ENCODE measurements at regions not wholly inside any gene's neighbourhood (a gene's known extent, or its start where the extent isn't known, plus 50 kb on each side); places are given as distances from the start of the nearest gene placed in this dataset.
"Not testable (repeated sequence)": the region's sequence is repeated elsewhere in the genome, so short reads cannot be mapped to it uniquely, and the experiment has no call there.

DNA sequence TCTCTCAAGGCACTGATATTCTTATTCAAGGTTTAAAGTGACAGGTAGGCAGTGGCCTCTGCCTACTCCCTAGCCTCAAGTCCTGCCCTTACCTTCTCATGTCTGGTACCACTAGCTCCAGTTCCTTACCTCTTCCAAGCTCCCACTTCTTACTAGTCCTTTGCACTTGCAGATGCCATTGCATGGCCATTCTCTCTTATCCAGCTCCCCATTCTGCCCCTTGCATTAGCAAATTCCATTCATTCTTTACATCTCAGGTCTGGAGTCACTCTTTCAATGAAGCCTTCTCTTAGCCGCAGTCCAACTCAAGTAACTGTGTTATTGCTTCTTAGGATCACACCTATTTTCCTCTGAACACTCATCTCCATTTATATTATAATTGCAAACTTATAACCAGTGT is 807.1 kb downstream of the EDEM1 start:
- Histone ChIP-seq H3K4me1 (ENCODE audit: control insufficient read depth, insufficient read depth, low read length) (no peaks in the 10 kb centered on the region), H3K27me3 (ENCODE audit: control insufficient read depth, insufficient read depth, low read length) (no peaks in the 10 kb centered on the region), H3K4me3 (ENCODE audit: low read depth, low read length) (no peak overlapping the region), H3K36me3 (ENCODE audit: control insufficient read depth, insufficient read depth, low read length) (no peaks in the 10 kb centered on the region), H3K9ac (ENCODE audit: low read depth, low read length) (no peak overlapping the region), H3K9me3 (ENCODE audit: control insufficient read depth, insufficient read depth, low read length) (no peaks in the 10 kb centered on the region)

DNA sequence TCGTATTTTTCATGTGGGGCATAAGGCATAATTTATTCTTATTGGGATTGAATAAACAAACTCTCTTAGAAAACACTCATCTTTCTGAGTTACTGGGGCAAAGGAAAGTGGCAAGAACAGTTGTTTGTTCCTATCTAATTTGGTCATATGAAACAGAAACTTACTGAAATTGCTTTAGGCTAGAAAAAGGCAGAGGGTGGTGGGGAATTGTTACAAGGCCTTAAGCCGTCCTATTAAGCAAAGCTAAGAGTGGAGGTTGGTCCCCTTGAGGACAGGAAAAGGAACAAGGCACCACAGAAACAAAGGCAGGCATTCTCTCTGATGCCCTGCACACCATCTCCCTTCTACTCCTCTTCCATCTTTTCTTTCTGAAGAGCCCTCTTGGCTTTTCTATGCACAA is 830.9 kb downstream of the EDEM1 start:
- Histone ChIP-seq H3K4me1 (ENCODE audit: control insufficient read depth, insufficient read depth, low read length) (no peaks in the 10 kb centered on the region), H3K27me3 (ENCODE audit: control insufficient read depth, insufficient read depth, low read length) (no peaks in the 10 kb centered on the region), H3K36me3 (ENCODE audit: control insufficient read depth, insufficient read depth, low read length) (no peaks in the 10 kb centered on the region), H3K9me3 (ENCODE audit: control insufficient read depth, insufficient read depth, low read length) (no peaks in the 10 kb centered on the region), H3K9ac (ENCODE audit: low read depth, low read length) (no peak overlapping the region), H3K4me3 (ENCODE audit: low read depth, low read length) (no peak overlapping the region)

DNA sequence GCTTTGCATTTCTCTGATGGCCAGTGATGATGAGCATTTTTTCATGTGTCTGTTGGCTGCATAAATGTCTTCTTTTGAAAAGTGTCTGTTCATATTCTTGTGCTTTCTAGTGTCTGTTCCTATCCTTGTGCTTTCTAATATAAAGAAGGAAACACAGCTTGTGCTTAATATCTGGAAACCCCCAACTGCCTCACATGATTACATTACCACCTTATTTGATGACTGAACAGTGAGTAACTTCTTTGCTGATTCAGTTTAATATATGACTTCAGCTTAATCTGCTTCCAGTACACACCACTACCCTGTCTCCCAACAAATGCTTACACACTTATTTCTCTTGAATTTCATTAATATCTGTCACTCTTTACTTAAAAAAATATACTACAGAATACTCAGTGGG is 835.1 kb downstream of the EDEM1 start:
- Histone ChIP-seq H3K9me3 (ENCODE audit: control insufficient read depth, insufficient read depth, low read length) (no peaks in the 10 kb centered on the region), H3K4me1 (ENCODE audit: control insufficient read depth, insufficient read depth, low read length) (no peaks in the 10 kb centered on the region)

DNA sequence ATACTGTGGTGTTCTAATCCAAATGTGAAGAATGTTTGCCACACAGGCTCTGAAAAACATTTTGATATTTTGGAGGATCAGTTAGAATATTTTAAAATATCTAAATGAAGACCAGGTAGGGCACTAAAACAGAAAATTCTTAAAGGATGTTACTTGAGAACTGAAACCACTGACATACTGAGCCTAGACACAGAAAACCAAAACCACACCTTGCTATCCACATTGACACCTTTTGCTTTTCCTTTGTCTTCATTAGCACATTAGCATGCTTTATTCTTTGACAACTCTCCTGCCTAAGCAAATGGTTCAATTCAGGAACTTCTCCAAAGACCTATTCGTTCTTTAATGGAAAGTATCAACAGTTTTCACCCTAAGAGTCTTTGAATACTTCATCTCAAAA is 835.9 kb upstream of the GRM7 start:
- Histone ChIP-seq H3K4me3 (ENCODE audit: low read depth, low read length) (no peak overlapping the region), H3K27me3 (ENCODE audit: control insufficient read depth, insufficient read depth, low read length) (no peaks in the 10 kb centered on the region), H3K36me3 (ENCODE audit: control insufficient read depth, insufficient read depth, low read length) (no peaks in the 10 kb centered on the region), H3K4me1 (ENCODE audit: control insufficient read depth, insufficient read depth, low read length) (no peaks in the 10 kb centered on the region), H3K9ac (ENCODE audit: low read depth, low read length) (no peak overlapping the region), H3K9me3 (ENCODE audit: control insufficient read depth, insufficient read depth, low read length) (no peaks in the 10 kb centered on the region)

More for the DNA sequence above, 835.1 kb downstream of the EDEM1 start:
- no peak overlapping the region for H3K9ac ChIP-seq (ENCODE audit: low read depth, low read length)
- H3K27me3 ChIP-seq (ENCODE audit: control insufficient read depth, insufficient read depth, low read length), result no peaks in the 10 kb centered on the region
- no peaks in the 10 kb centered on the region for H3K36me3 ChIP-seq (ENCODE audit: control insufficient read depth, insufficient read depth, low read length)
- H3K4me3 ChIP-seq (ENCODE audit: low read depth, low read length), result no peak overlapping the region

DNA sequence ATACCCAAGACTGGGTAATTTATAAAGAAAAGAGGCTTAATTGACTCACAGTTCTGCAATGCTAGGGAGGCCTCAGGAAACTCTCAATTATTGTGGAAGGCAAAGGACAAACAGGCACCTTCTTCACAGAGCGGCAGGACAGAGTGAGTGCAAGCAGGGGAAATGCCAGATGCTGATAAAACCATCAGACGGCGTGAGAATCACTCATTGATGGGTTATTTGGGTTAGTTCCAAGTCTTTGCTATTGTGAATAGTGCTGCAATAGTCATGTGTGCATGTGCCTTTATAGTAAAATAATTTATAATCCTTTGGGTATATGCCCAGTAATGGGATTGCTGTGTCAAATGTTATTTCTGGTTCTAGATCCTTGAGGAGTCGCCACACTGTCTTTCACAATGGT is 830.3 kb upstream of the GRM7 start:
- H3K9me3 ChIP-seq (ENCODE audit: control insufficient read depth, insufficient read depth, low read length); H3K4me1 ChIP-seq (ENCODE audit: control insufficient read depth, insufficient read depth, low read length); H3K4me3 ChIP-seq (ENCODE audit: low read depth, low read length); H3K36me3 ChIP-seq (ENCODE audit: control insufficient read depth, insufficient read depth, low read length); H3K27me3 ChIP-seq (ENCODE audit: control insufficient read depth, insufficient read depth, low read length); H3K9ac ChIP-seq (ENCODE audit: low read depth, low read length): not testable (repeated sequence)

DNA sequence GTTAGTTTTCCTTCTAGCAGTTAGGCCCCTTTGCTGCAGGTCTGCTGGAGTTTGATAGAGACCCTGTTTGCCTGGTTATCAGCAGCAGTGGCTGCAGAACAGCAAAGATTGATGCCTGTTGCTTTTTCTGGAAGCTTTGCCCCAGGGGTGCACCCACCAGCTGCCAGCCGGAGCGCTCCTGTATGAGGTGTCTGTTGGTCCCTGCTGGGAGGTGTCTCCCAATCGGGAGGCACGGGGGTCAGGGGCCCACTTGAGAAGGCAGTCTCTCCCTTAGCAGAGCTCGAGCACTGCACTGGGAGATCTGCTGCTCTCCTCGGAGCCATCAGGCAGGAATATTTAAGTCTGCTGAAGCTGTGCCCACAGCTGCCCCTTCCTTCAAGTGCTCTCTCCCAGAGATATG is 825.3 kb upstream of the GRM7 start:
- Histone ChIP-seq H3K4me3 (ENCODE audit: low read depth, low read length) (no peak overlapping the region), H3K4me1 (ENCODE audit: control insufficient read depth, insufficient read depth, low read length) (no peaks in the 10 kb centered on the region), H3K9me3 (ENCODE audit: control insufficient read depth, insufficient read depth, low read length) (no peaks in the 10 kb centered on the region), H3K9ac (ENCODE audit: low read depth, low read length) (no peak overlapping the region), H3K27me3 (ENCODE audit: control insufficient read depth, insufficient read depth, low read length) (no peaks in the 10 kb centered on the region), H3K36me3 (ENCODE audit: control insufficient read depth, insufficient read depth, low read length) (no peaks in the 10 kb centered on the region)

DNA sequence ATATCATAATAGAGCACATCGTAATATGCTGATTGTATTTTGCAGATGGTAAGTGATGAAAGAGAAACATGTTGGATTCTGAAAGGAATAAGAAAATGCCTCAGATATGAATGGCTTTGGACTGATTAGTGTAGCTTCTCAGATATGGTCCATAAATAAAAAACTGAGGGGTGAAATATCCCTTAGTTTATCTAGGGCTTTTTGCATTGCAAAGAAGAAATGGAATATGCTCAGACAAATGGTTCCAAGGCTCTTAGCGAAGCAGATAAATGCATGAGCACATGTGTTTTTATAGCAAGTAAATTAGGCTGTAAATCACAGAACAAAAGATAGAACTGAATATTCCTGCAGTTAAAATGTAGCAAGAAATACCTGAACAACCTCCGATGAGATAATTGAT is 820.9 kb upstream of the GRM7 start:
- H3K36me3 ChIP-seq (ENCODE audit: control insufficient read depth, insufficient read depth, low read length), result no peaks in the 10 kb centered on the region
- H3K9ac ChIP-seq (ENCODE audit: low read depth, low read length), result no peak overlapping the region
- H3K9me3 ChIP-seq (ENCODE audit: control insufficient read depth, insufficient read depth, low read length), result no peaks in the 10 kb centered on the region
- no peaks in the 10 kb centered on the region for H3K27me3 ChIP-seq (ENCODE audit: control insufficient read depth, insufficient read depth, low read length)
- no peaks in the 10 kb centered on the region for H3K4me1 ChIP-seq (ENCODE audit: control insufficient read depth, insufficient read depth, low read length)
- H3K4me3 ChIP-seq (ENCODE audit: low read depth, low read length), result no peak overlapping the region

DNA sequence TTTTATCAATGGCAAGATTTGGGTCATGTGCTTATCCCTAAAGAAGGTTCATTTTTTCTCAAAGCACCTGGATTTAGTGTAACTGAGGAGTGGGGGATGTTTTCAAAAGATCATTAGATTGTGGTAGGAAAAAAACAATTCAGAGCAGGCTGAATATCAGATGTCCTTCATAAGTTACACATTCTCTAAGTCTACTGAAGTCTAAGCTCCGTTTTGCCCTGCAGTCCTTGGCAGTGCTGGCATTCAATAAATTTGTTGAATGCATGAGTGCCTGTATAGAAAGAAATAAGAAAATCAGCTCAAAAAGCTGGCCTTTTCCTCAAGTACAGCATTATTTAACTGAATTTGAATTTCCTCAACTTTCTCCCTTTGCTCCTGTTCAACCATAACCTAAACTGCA is 819.0 kb upstream of the GRM7 start:
- H3K27me3 ChIP-seq (ENCODE audit: control insufficient read depth, insufficient read depth, low read length), result no peaks in the 10 kb centered on the region
- H3K9me3 ChIP-seq (ENCODE audit: control insufficient read depth, insufficient read depth, low read length), result no peaks in the 10 kb centered on the region
- H3K4me1 ChIP-seq (ENCODE audit: control insufficient read depth, insufficient read depth, low read length), result no peaks in the 10 kb centered on the region
- no peak overlapping the region for H3K4me3 ChIP-seq (ENCODE audit: low read depth, low read length)
- H3K36me3 ChIP-seq (ENCODE audit: control insufficient read depth, insufficient read depth, low read length), result no peaks in the 10 kb centered on the region
- no peak overlapping the region for H3K9ac ChIP-seq (ENCODE audit: low read depth, low read length)

DNA sequence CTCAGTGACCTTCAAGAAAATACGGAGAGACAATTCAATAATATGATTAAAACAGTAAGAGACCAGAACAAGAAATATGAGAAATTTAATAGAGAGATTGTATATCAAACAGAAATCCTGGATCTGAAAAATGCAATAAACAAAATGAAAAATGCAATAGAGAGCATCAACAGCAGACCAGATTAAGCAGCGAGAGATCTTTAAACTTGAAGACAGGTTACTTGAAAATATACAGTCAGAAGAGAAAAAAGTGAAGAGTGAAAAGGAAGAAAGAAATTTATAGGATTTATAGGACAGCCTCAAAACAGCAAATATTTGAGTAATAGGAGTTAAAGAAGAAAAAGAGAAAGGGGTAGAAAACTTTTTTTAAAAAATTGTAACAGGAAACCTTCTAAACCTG is 813.9 kb upstream of the GRM7 start:
- Histone ChIP-seq H3K9me3 (ENCODE audit: control insufficient read depth, insufficient read depth, low read length) (no peaks in the 10 kb centered on the region), H3K27me3 (ENCODE audit: control insufficient read depth, insufficient read depth, low read length) (no peaks in the 10 kb centered on the region), H3K36me3 (ENCODE audit: control insufficient read depth, insufficient read depth, low read length) (no peaks in the 10 kb centered on the region), H3K4me3 (ENCODE audit: low read depth, low read length) (no peak overlapping the region), H3K4me1 (ENCODE audit: control insufficient read depth, insufficient read depth, low read length) (no peaks in the 10 kb centered on the region), H3K9ac (ENCODE audit: low read depth, low read length) (no peak overlapping the region)

DNA sequence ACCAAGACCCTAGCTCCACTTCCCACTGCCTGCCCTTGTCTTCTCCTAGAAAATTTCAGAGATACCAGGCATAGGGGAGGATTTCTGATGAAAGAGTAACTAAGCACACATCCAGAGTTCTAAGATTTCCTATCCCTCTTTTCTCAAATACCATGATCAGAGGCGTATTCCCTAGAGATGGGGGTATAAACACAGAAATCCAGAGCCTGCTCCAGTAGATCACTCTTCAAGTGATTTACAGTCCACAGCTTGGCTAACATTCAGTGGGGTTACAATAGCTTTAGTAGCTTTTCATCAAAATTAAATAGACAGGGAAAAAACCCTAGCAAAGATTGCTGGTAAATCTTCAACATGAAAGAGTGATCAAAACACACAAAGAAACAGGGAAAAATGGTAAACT is 800.7 kb upstream of the GRM7 start:
- no peak overlapping the region for H3K9ac ChIP-seq (ENCODE audit: low read depth, low read length)

DNA sequence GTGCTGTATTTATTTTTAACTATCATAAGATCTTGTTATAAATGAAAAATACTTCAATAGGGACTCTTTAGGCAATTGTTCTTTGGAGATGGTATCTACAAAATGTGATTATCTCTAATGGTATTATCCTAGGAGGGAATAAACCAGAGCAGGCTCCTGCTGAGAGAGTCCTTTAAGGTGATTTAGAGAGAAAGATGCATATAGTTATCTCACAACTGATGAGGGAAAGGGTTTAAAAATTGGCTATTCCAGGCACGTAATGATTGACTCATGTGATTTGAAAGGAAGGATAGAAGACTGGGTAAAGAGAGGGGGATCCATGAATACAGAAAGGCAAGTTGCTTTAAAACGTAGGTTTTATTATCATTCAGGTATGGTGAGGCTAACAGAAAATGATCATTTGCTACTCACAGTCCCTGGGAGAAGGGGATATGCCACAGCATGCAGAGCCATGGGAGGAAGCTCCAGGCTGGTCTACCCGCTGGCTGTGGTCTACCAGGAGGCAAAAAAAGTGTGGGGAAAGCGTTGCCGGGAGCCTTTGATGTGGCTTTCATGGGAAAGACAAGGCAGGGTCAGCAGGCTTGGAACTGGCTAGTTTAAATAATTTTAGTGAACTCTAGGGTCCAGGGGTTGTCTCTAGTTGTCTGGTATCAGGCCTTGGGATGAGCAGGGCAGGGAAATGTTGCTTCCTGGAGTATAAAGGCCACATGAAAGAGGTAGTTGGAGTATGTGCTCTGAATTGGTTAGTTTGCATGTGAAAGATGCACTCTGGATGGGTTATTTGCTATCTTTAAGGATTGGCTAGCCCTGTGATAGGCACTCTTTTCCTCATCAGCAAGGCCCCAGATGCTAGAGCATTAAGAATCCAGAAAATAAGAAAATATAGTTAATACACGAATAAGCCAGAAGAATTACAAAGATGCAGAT is 798.4 kb upstream of the GRM7 start:
- Histone ChIP-seq H3K9ac (ENCODE audit: low read depth, low read length) (no peak overlapping the region), H3K4me3 (ENCODE audit: low read depth, low read length) (no peak overlapping the region), H3K9me3 (ENCODE audit: control insufficient read depth, insufficient read depth, low read length) (no peaks in the 10 kb centered on the region), H3K36me3 (ENCODE audit: control insufficient read depth, insufficient read depth, low read length) (no peaks in the 10 kb centered on the region), H3K4me1 (ENCODE audit: control insufficient read depth, insufficient read depth, low read length) (peaks cover 21% of the 10 kb centered on the region), H3K27me3 (ENCODE audit: control insufficient read depth, insufficient read depth, low read length) (no peaks in the 10 kb centered on the region)

More for the DNA sequence above, 800.7 kb upstream of the GRM7 start:
- H3K9me3 ChIP-seq (ENCODE audit: control insufficient read depth, insufficient read depth, low read length), result no peaks in the 10 kb centered on the region
- H3K36me3 ChIP-seq (ENCODE audit: control insufficient read depth, insufficient read depth, low read length), result no peaks in the 10 kb centered on the region
- peaks cover 15% of the 10 kb centered on the region for H3K4me1 ChIP-seq (ENCODE audit: control insufficient read depth, insufficient read depth, low read length)
- no peaks in the 10 kb centered on the region for H3K27me3 ChIP-seq (ENCODE audit: control insufficient read depth, insufficient read depth, low read length)
- H3K4me3 ChIP-seq (ENCODE audit: low read depth, low read length), result no peak overlapping the region

DNA sequence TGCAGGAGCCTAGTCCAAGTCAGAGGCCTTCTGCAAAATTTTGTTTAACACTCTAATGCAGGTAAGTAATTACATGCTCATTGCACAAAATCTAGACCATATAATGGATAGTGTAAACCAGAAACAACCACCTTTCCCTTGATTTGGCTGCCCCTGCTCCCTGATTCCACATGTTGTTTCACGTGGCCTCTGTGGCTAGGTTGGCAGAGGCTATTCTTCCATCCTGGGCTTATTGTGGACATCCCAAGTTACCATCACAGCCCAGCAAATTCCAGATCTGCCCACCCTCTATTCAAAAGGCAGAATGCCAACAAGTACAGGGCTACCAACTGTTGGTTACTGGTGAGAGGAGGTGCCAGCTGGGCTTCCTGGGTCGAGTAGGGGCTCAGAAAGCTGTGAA is 794.5 kb upstream of the GRM7 start:
- no peak overlapping the region for H3K9ac ChIP-seq (ENCODE audit: low read depth, low read length)
- H3K4me1 ChIP-seq (ENCODE audit: control insufficient read depth, insufficient read depth, low read length), result peaks cover 23% of the 10 kb centered on the region
- no peaks in the 10 kb centered on the region for H3K9me3 ChIP-seq (ENCODE audit: control insufficient read depth, insufficient read depth, low read length)
- no peaks in the 10 kb centered on the region for H3K27me3 ChIP-seq (ENCODE audit: control insufficient read depth, insufficient read depth, low read length)
- H3K36me3 ChIP-seq (ENCODE audit: control insufficient read depth, insufficient read depth, low read length), result no peaks in the 10 kb centered on the region
- H3K4me3 ChIP-seq (ENCODE audit: low read depth, low read length), result no peak overlapping the region
